ENCODE measurements at regions not wholly inside any gene's neighbourhood (a gene's known extent, or its start where the extent isn't known, plus 50 kb on each side); places are given as distances from the start of the nearest gene placed in this dataset.

DNA sequence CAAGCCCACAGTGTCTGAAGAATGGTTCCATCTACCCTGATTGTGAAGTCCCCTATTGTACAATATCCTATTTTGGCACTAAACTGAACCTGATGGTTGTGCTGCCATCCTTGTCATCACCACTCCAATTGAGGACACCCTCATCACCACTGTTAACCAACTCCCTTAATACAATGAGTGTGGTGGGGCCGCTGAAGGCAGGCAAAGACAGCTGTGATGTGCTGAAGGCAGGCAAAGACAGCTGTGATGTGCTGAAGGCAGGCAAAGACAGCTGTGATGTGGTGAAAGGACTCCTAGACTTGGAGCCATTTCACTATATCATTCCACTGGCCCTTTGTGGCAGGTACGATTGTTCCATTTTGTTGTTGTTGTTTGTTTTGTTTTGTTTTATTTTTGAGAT, 481.6 kb downstream of the SOX6 start:
- TF ChIP-seq, protein P1, sequence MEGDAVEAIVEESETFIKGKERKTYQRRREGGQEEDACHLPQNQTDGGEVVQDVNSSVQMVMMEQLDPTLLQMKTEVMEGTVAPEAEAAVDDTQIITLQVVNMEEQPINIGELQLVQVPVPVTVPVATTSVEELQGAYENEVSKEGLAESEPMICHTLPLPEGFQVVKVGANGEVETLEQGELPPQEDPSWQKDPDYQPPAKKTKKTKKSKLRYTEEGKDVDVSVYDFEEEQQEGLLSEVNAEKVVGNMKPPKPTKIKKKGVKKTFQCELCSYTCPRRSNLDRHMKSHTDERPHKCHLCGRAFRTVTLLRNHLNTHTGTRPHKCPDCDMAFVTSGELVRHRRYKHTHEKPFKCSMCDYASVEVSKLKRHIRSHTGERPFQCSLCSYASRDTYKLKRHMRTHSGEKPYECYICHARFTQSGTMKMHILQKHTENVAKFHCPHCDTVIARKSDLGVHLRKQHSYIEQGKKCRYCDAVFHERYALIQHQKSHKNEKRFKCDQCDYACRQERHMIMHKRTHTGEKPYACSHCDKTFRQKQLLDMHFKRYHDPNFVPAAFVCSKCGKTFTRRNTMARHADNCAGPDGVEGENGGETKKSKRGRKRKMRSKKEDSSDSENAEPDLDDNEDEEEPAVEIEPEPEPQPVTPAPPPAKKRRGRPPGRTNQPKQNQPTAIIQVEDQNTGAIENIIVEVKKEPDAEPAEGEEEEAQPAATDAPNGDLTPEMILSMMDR (conservative IDR thresholded peaks at IDR 0.05; ENCODE audit: low read depth, low read length): no peak
- TF ChIP-seq EZH2 (IDR thresholded peaks at IDR 0.05; ENCODE audit: borderline replicate concordance, low read depth, low read length, poor library complexity, severe bottlenecking): no peak
